Stimulated activated CD8-positive, alpha-beta memory T cell treated with anti-CD3 and anti-CD28 coated beads, Interleukin-4, amount 100 ng/mL, for 24 hours (primary cell): ENCODE measurements at regions not wholly inside any gene's neighbourhood (a gene's known extent, or its start where the extent isn't known, plus 50 kb on each side); places are given as distances from the start of the nearest gene placed in this dataset.

Experiments
- DNase-seq: peaks from one replicate; pipeline ENCODE4 v3.0.0-alpha.2; 2020; ENCODE audit warnings: low read depth

GRCh38 chr2:196399096-196399495 is 227.7 kb upstream of the STK17B start:
- DNase-seq = no peak

- DNase-seq = no peak
Measured at GRCh38 chr2:196399722-196400691, 228.6 kb upstream of the STK17B start.

- DNase-seq = no peak
Measured at GRCh38 chr2:196403471-196403870, 232.1 kb upstream of the STK17B start.

GRCh38 chr2:196404276-196404675 is 232.9 kb upstream of the STK17B start:
- DNase-seq = no peak

GRCh38 chr2:196407675-196408264 is 231.7 kb upstream of the CCDC150 start:
- DNase-seq = no peak

GRCh38 chr2:196409376-196409775 is 230.1 kb upstream of the CCDC150 start:
- DNase-seq = no peak

GRCh38 chr2:196410008-196410407 is 229.5 kb upstream of the CCDC150 start:
- DNase-seq = no peak

- no peak for DNase-seq
Measured at GRCh38 chr2:196413821-196414274, 225.7 kb upstream of the CCDC150 start.

- DNase-seq = no peak
Measured at GRCh38 chr2:196415384-196415783, 224.1 kb upstream of the CCDC150 start.

GRCh38 chr2:196420143-196420542 is 219.4 kb upstream of the CCDC150 start:
- no peak for DNase-seq

- no peak for DNase-seq
Measured at GRCh38 chr2:196421880-196422279, 217.6 kb upstream of the CCDC150 start.

GRCh38 chr2:196422361-196422760 is 217.2 kb upstream of the CCDC150 start:
- DNase-seq = no peak

GRCh38 chr2:196426122-196426521 is 213.4 kb upstream of the CCDC150 start:
- DNase-seq = no peak

GRCh38 chr2:196427986-196428634 is 211.4 kb upstream of the CCDC150 start:
- DNase-seq = no peak

GRCh38 chr2:196431076-196431475 is 208.4 kb upstream of the CCDC150 start:
- no peak for DNase-seq

GRCh38 chr2:196431957-196432356 is 207.6 kb upstream of the CCDC150 start:
- no peak for DNase-seq

- no peak for DNase-seq
Measured at GRCh38 chr2:196433116-196433515, 206.4 kb upstream of the CCDC150 start.

- no peak for DNase-seq
Measured at GRCh38 chr2:196434217-196434616, 205.3 kb upstream of the CCDC150 start.

GRCh38 chr2:196435189-196435588 is 204.3 kb upstream of the CCDC150 start:
- DNase-seq = no peak

GRCh38 chr2:196437626-196438025 is 201.9 kb upstream of the CCDC150 start:
- no peak for DNase-seq

- DNase-seq = no peak
Measured at GRCh38 chr2:196439760-196440159, 199.8 kb upstream of the CCDC150 start.

GRCh38 chr2:196440413-196440812 is 199.1 kb upstream of the CCDC150 start:
- no peak for DNase-seq

- no peak for DNase-seq
Measured at GRCh38 chr2:196441527-196441926, 198.0 kb upstream of the CCDC150 start.
